ENCODE measurements at regions not wholly inside any gene's neighbourhood (a gene's known extent, or its start where the extent isn't known, plus 50 kb on each side); places are given as distances from the start of the nearest gene placed in this dataset.
"Not testable (repeated sequence)": the region's sequence is repeated elsewhere in the genome, so short reads cannot be mapped to it uniquely, and the experiment has no call there.

GRCh38 chrX:829145-829544, 198.6 kb downstream of the SHOX start:
- no peak for DNase-seq

- no peak for DNase-seq
Observed at GRCh38 chrX:828411-828959, 197.9 kb downstream of the SHOX start.

- no peak for DNase-seq
Observed at GRCh38 chrX:826448-826847, 195.9 kb downstream of the SHOX start.

- no peak for DNase-seq
Observed at GRCh38 chrX:825991-826390, 195.4 kb downstream of the SHOX start.

DNA sequence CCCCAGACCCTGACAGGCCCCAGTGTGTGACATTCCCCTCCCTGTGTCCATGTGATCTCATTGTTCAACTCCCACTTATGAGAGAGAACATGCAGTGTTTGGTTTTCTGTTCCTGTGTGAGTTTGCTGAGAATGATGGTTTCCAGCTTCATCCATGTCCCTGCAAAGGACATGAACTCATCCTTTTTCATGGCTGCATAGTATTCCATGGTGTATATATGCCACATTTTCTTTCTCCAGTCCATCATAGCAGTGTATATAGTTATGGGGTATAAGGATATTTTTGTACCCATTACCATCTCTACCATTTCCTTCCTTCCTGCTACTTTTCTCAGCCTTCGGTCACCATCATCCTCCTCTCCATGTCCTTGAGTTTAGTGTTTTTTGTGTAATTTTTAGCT, 192.5 kb downstream of the SHOX start:
- not testable (repeated sequence) for DNase-seq

GRCh38 chrX:821327-822107, 190.9 kb downstream of the SHOX start:
- no peak for DNase-seq

DNA sequence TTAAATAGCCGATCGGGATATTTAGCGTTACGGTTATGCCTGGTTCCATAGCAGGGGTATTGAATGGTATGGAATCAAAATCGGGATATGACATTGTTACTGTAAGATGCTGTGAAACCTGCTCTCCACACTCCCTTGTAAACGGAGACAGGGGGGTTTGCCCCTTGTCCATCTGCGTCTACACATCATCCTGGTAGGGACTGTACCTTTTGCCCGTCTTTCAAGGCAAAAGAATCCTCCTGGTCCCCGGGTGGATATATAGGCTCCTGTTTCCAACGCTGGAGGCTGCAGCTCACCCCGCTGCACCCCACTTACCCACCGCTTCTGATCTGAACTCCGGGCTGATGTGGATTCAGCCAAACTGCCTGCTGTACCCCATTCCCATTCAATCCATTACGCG, 189.1 kb downstream of the SHOX start:
- DNase-seq: no peak

- DNase-seq: no peak
Observed at GRCh38 chrX:817759-818300, 187.2 kb downstream of the SHOX start.

- not testable (repeated sequence) for DNase-seq
Observed at GRCh38 chrX:817147-817546, 186.6 kb downstream of the SHOX start.

GRCh38 chrX:816411-816810, 185.8 kb downstream of the SHOX start:
- DNase-seq: no peak

- DNase-seq: no peak
Observed at GRCh38 chrX:810186-810585, 179.6 kb downstream of the SHOX start.

DNA sequence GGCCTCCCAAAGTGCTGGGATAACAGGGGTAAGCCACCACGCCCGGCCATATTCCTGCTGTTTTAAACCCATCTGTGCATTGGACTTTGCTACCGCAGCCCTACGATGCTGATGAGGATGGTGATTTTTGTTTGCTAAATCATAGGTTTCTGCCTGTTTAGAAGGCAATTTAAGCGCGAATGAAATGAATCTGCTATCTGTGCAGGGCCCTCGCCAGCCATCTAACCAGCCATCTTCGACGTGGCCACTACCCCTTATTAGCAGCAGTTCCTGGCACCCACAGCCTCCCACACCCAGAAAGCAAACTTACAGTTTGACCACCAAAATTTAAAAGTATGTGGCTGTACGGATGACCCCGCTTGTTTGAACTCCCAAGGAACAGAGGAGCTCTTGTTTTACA, 178.5 kb downstream of the SHOX start:
- no peak for DNase-seq

- DNase-seq: no peak
Observed at GRCh38 chrX:806586-806985, 176.0 kb downstream of the SHOX start.

DNA sequence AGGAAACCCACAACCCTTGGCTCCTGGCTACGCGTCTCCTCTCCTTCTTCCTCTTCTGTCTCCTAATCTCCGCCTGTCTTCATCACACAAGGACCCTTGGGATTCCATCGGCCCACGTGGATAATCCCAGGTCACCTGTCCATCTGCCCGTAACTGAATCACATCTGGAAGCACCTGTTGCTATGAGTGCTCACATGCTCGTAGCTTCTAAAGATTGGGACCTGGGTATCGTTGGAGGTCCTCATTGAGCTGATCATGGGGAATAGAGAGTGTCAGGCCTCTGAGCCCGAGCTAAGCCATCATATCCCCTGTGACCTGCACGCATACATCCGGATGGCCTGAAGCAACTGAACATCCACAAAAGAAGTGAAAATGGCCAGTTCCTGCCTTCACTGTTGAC, 175.4 kb downstream of the SHOX start:
- DNase-seq: no peak

DNA sequence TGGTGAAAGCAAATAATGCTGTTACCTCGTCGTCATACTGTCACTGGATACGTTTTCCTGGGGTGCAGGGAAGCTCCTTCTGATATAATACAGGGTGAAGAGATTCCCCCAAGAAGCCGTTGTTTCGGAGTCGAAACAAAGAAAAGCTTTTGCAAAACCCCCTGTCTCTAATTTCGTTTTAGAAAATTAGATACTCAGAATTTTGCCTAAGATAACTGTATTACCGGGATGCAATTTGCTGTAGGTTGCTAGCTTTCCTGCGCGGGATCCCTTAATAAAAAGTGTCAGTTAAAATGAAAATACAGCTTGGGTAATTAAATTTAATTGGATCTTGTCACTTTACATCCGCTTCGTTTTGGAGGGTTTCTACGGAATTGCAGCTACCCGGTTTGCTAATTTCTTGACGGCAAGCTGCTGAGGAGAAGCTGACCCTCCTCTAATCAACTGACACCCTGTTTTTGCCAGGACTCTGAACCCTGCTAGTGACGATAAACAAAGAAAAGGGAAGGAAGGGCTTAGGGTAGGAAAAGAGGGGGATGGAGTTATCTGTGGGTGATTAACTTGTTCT, 174.6 kb downstream of the SHOX start:
- DNase-seq: no peak

DNA sequence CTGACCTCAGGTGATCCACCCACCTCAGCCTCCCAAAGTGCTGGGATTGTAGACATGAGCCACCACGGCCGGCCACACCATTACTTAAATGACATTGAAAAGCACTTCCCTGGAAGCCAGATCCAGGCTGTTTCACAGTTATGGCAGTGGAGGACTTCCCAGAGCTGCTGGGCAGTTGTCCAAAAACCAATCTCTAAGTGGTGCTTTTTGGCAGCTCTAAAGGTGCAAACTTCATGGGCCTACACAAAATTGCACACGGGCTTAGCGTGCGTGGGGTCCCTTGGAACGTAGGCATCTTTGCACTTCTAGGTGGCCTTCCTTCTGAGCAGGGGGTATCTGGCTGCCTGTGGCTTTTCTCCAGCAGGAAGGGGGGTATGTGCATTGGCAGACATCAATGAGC, 172.3 kb downstream of the SHOX start:
- DNase-seq: no peak

- DNase-seq: no peak
Observed at GRCh38 chrX:799808-800207, 169.2 kb downstream of the SHOX start.

GRCh38 chrX:794311-794710, 163.7 kb downstream of the SHOX start:
- no peak for DNase-seq

DNA sequence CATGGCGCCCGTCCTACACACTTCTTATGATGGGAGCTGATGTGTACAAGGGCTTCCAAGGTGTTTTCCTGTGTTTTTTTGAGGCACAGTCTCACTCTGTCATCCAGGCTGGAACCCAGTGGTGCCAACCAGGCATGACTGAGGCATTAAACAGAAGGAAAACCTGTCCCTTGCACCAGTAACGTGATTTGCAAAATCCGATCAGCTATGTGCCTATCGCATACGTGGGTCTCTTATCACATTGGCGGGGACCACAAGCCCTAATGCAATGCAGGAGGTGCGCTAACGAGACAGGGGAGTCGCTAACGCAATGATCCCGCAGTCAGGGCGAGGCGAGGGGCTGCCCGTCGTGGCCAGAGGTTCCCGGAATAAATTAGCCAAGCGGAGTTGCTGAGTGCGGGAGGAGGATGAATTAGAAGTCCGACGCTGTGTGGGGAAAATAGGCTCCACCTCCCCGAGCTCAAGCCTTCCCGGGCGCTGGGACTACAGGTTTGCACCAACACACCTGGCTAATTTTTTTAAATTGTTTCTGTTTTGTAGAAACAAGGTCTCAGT, 162.7 kb downstream of the SHOX start:
- no peak for DNase-seq

- no peak for DNase-seq
Observed at GRCh38 chrX:791479-792034, 161.0 kb downstream of the SHOX start.

- DNase-seq: no peak
Observed at GRCh38 chrX:790783-791360, 160.3 kb downstream of the SHOX start.

GRCh38 chrX:790041-790506, 159.5 kb downstream of the SHOX start:
- no peak for DNase-seq

- DNase-seq: no peak
Observed at GRCh38 chrX:789096-789495, 158.5 kb downstream of the SHOX start.
